SH-SY5Y (cell line): ENCODE measurements at regions not wholly inside any gene's neighbourhood (a gene's known extent, or its start where the extent isn't known, plus 50 kb on each side); places are given as distances from the start of the nearest gene placed in this dataset.

Experiments
- GATA2 ChIP-seq: IDR thresholded peaks from 2 replicates; pipeline ENCODE4 v1.6.1; 2011; ENCODE audit warnings: mild to moderate bottlenecking, low read depth, low read length
- GATA3 ChIP-seq: IDR thresholded peaks from 2 replicates; pipeline ENCODE4 v1.6.1; 2011; ENCODE audit warnings: low read depth, mild to moderate bottlenecking, low read length, moderate library complexity

GRCh38 chr6:145003145-145003544, 718.0 kb downstream of the UTRN start:
- TF ChIP-seq GATA2 (no peak), GATA3 (no peak)
